ENCODE measurements at regions not wholly inside any gene's neighbourhood (a gene's known extent, or its start where the extent isn't known, plus 50 kb on each side); places are given as distances from the start of the nearest gene placed in this dataset.

DNA sequence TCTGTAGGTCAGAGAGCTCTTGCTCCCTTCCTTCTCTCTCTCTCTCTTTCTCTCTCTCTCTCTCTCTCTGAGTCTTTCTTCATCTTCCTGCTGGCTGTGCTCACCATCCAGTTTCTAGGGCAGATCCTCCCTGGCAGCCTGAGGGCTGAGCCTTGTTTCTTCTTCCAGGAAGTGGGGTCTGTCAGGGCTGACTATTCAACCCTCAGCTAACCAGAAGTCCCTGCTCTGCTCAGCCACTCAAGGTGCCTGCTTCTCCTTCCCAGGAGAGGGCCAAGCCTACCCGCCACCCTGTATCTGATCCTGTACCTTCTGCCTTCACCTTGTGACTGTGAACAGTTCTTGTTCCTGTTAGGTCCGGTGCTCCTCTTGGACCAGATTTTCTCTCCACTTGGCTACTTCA, 107.6 kb upstream of the ETV3 start:
- TF ChIP-seq POLR2A (IDR thresholded peaks at IDR 0.05) (no peak), POLR2AphosphoS5 (IDR thresholded peaks at IDR 0.05) (no peak)
- TF ChIP-seq, protein P1, sequence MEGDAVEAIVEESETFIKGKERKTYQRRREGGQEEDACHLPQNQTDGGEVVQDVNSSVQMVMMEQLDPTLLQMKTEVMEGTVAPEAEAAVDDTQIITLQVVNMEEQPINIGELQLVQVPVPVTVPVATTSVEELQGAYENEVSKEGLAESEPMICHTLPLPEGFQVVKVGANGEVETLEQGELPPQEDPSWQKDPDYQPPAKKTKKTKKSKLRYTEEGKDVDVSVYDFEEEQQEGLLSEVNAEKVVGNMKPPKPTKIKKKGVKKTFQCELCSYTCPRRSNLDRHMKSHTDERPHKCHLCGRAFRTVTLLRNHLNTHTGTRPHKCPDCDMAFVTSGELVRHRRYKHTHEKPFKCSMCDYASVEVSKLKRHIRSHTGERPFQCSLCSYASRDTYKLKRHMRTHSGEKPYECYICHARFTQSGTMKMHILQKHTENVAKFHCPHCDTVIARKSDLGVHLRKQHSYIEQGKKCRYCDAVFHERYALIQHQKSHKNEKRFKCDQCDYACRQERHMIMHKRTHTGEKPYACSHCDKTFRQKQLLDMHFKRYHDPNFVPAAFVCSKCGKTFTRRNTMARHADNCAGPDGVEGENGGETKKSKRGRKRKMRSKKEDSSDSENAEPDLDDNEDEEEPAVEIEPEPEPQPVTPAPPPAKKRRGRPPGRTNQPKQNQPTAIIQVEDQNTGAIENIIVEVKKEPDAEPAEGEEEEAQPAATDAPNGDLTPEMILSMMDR (IDR thresholded peaks at IDR 0.05) = no peak
- intact Hi-C loops (cut with DNase I) = no loop called here
- no peak overlapping the region for H3K27ac ChIP-seq

DNA sequence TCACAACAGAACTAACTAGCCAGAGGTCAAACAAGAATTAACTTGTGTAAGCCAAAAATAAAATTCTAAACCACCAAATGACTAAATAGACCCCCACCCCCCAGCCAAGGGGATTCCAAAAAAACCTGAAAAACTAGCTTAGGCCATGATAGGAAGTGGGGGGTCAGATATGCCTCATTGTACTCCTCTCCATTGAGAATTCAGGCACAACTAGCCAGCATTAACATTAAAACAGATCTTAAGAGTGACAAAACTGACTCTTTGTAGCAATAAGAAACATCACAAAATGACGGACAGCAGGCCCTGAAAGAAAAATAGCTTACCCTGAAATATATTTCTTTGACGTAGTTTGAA, 103.0 kb upstream of the ETV3 start:
- Histone ChIP-seq H3K9me3 (no peaks in the 10 kb centered on the region), H3K27ac (no peak overlapping the region), H3K4me3 (no peak overlapping the region), H3K27me3 (replicated peaks; ENCODE audit: insufficient read depth) (peaks cover 3% of the 10 kb centered on the region), H3K36me3 (no peaks in the 10 kb centered on the region), H3K4me1 (replicated peaks) (no peaks in the 10 kb centered on the region)
- intact Hi-C loops (cut with DNase I) = no loop called here
- 60% methylated on average over 2 of the region's 2 CpGs for WGBS
- TF ChIP-seq POLR2A (IDR thresholded peaks at IDR 0.05) = no peak
- DNase-seq (ENCODE audit: low spot score) = no peak

More for the DNA sequence above, 107.6 kb upstream of the ETV3 start:
- peaks cover 3% of the 10 kb centered on the region for H3K27me3 ChIP-seq (replicated peaks; ENCODE audit: insufficient read depth)
- H3K4me1 ChIP-seq (replicated peaks) = no peaks in the 10 kb centered on the region
- no peak overlapping the region for H3K4me3 ChIP-seq
- DNase-seq (ENCODE audit: low spot score) = no peak
- WGBS = 95% methylated on average over 2 of the region's 2 CpGs
- no peaks in the 10 kb centered on the region for H3K36me3 ChIP-seq
- no peaks in the 10 kb centered on the region for H3K9me3 ChIP-seq

DNA sequence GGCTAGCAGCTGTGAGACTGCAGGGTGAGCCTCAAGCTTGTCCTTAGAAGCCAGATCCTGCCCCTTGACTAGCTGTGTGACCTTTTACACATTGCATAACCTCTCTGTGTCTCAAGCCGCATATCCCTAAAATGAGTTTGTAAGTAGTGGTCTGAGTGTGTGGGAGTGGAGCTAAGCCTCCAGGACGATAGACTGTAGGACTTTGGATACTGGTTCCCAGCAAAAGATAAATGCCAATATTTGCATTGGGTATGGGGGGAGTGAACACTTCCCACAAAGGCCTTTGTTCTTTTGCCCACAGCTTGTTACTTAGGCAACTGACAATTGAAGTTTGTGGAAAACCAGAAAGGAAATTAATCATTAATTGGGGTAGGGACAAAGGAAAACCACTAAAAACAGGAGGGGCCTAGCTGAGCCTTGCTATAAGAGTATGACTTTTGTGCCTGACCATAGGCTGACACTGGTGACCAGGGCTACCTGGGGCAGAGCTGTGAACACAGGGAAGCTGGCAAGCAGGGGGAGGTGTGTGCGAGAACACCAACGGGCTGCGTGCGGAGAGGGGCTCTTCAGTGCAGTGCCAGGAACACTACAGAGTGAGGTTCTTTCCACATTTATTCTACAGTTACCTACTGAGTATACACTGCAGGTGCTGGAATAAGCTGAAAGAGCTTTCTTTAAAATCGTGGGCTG, 102.4 kb upstream of the ETV3 start:
- H3K27me3 ChIP-seq (replicated peaks; ENCODE audit: insufficient read depth) = peaks cover 3% of the 10 kb centered on the region
- no peaks in the 10 kb centered on the region for H3K9me3 ChIP-seq
- intact Hi-C loops (cut with DNase I) = no loop called here
- no peak overlapping the region for H3K4me3 ChIP-seq
- no peak overlapping the region for H3K27ac ChIP-seq
- H3K36me3 ChIP-seq = no peaks in the 10 kb centered on the region
- DNase-seq (ENCODE audit: low spot score) = no peak
- TF ChIP-seq, protein P1 (IDR thresholded peaks at IDR 0.05) = no peak
- TF ChIP-seq POLR2A (IDR thresholded peaks at IDR 0.05) = no peak
- TF ChIP-seq POLR2AphosphoS5 (IDR thresholded peaks at IDR 0.05) = no peak
- 41% methylated on average over 7 of the region's 7 CpGs for WGBS
- H3K4me1 ChIP-seq (replicated peaks) = no peaks in the 10 kb centered on the region

DNA sequence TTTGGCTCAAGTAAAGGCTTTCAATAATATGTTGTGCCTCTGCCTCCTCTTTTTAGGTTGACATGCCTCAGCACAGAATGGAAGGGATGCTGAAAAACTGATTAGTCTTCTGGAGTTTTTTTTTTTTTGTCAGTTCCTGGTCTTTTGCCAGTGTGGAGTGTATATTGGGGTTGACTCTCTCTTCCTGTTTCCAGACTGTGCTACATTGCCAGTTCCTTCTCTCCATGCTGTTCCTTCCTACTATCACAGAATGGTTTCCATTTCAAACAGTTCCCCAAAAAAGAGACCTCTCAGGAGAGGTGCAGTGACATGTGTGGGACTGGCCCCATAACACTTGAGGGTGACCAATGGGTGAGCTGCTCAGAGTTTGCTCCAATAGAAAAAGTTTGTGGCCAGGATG, 101.7 kb upstream of the ETV3 start:
- no peak overlapping the region for H3K27ac ChIP-seq
- H3K4me3 ChIP-seq = no peak overlapping the region
- H3K36me3 ChIP-seq = no peaks in the 10 kb centered on the region
- H3K27me3 ChIP-seq (replicated peaks; ENCODE audit: insufficient read depth) = no peaks in the 10 kb centered on the region
- DNase-seq (ENCODE audit: low spot score) = no peak
- H3K4me1 ChIP-seq (replicated peaks) = no peaks in the 10 kb centered on the region
- intact Hi-C loops (cut with DNase I) = no loop called here
- no peak for TF ChIP-seq POLR2A (IDR thresholded peaks at IDR 0.05)
- TF ChIP-seq, protein P1 (IDR thresholded peaks at IDR 0.05) = no peak
- TF ChIP-seq POLR2AphosphoS5 (IDR thresholded peaks at IDR 0.05) = no peak
- H3K9me3 ChIP-seq = no peaks in the 10 kb centered on the region

DNA sequence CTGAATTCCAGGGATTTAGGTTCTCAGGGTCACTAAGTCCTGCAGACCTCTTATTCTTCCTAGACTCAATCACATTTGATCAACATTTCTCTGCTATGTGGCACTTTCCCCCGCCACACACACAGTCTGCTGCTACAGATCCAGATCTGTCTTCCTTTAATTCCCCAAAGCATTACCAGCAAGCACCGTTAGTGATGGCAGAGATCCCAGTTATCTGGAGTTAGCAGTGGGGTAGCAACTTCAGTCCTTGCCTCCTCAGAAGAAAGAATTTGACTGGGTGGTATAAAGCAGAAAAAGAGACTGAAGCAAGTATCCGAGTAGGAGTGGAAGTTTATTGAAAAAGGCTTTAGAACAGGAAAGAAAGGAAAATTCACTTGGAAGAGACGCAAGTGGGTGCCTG, 100.4 kb upstream of the ETV3 start:
- no peaks in the 10 kb centered on the region for H3K36me3 ChIP-seq
- DNase-seq (ENCODE audit: low spot score) = no peak
- TF ChIP-seq POLR2AphosphoS5 (IDR thresholded peaks at IDR 0.05) (no peak), POLR2A (IDR thresholded peaks at IDR 0.05) (no peak)
- TF ChIP-seq, protein P1 (IDR thresholded peaks at IDR 0.05) = no peak
- no peaks in the 10 kb centered on the region for H3K9me3 ChIP-seq
- no peaks in the 10 kb centered on the region for H3K4me1 ChIP-seq (replicated peaks)
- 51% methylated on average over 4 of the region's 4 CpGs for WGBS
- intact Hi-C loops (cut with DNase I) = no loop called here
- no peaks in the 10 kb centered on the region for H3K27me3 ChIP-seq (replicated peaks; ENCODE audit: insufficient read depth)
- H3K27ac ChIP-seq = no peak overlapping the region
- no peak overlapping the region for H3K4me3 ChIP-seq

Data from prostate gland (tissue), 2 donors.